ENCODE measurements at regions not wholly inside any gene's neighbourhood (a gene's known extent, or its start where the extent isn't known, plus 50 kb on each side); places are given as distances from the start of the nearest gene placed in this dataset.

DNA sequence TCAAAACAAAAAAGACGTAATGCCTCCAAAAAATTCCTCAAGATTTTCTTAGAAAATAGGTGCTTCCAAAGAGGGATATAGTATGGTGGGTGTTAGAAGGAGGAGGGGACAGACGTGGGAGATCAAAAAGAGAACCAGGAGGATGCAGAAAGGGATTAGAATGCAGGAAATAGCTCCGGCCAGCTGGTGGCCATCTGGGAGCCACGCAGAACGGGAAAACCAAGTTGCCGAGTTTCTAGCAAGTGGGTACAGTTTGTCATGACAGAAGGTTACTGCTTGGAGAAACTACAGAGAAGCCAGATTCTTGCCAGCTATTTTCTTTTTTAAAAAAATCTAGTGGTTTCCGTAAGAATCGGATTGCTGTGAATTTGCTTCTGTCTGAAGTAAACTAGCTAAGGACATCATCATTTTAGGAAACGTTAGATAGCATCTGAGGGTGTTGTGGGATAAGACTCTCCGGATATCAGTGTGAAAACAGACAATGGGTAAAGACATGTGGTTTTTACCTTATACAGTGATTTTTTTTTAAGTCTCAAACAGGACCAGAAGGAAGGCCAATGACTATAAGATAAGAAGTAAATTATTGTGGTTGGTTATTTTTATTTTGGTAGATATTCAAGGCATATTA, 104.9 kb downstream of the HSPH1 start:
- intact Hi-C loops (cut with DNase I): no loop called here

GRCh38 chr13:31055589-31055988, 106.1 kb downstream of the HSPH1 start:
- 88% methylated on average over 5 of the region's 5 CpGs for WGBS

More for the DNA sequence above, 104.9 kb downstream of the HSPH1 start:
- Histone ChIP-seq H3K9me3 (no peaks in the 10 kb centered on the region), H3K4me1 (no peaks in the 10 kb centered on the region), H3K27me3 (no peaks in the 10 kb centered on the region), H3K4me3 (no peak overlapping the region), H3K36me3 (no peaks in the 10 kb centered on the region), H3K27ac (replicated peaks in 1 of 4) (no peak overlapping the region)
- 49% methylated on average over 10 of the region's 10 CpGs for WGBS
- TF ChIP-seq POLR2AphosphoS5 (IDR thresholded peaks at IDR 0.05) (no peak), EP300 (IDR thresholded peaks at IDR 0.05) (no peak), POLR2A (IDR thresholded peaks at IDR 0.05; ENCODE audit: low read depth) (no peak)
- TF ChIP-seq, protein P1, sequence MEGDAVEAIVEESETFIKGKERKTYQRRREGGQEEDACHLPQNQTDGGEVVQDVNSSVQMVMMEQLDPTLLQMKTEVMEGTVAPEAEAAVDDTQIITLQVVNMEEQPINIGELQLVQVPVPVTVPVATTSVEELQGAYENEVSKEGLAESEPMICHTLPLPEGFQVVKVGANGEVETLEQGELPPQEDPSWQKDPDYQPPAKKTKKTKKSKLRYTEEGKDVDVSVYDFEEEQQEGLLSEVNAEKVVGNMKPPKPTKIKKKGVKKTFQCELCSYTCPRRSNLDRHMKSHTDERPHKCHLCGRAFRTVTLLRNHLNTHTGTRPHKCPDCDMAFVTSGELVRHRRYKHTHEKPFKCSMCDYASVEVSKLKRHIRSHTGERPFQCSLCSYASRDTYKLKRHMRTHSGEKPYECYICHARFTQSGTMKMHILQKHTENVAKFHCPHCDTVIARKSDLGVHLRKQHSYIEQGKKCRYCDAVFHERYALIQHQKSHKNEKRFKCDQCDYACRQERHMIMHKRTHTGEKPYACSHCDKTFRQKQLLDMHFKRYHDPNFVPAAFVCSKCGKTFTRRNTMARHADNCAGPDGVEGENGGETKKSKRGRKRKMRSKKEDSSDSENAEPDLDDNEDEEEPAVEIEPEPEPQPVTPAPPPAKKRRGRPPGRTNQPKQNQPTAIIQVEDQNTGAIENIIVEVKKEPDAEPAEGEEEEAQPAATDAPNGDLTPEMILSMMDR (IDR thresholded peaks at IDR 0.05): no peak
- no peak for DNase-seq (ENCODE audit: extremely low spot score)

DNA sequence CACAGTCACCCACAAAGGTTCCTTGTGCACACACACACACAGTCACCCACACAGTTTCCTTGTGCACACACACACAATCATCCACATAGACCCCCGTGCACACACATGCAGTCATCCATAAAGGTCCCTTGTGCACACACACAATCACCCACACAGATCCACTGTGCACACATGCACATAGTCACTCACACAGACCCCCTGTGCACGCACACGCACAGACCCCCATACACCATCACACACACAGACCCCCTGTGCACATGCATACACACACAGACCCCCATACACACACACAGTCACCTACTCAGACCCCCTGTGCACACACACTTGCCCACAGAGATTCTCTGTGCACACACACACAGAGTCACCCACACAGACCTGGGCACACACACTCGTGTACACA, 107.1 kb downstream of the HSPH1 start:
- DNase-seq (ENCODE audit: extremely low spot score): no peak
- Histone ChIP-seq H3K27ac (replicated peaks in 1 of 4) (no peak overlapping the region), H3K9me3 (no peaks in the 10 kb centered on the region), H3K36me3 (no peaks in the 10 kb centered on the region), H3K4me1 (no peaks in the 10 kb centered on the region), H3K27me3 (no peaks in the 10 kb centered on the region), H3K4me3 (no peak overlapping the region)
- intact Hi-C loops (cut with DNase I): no loop called here
- TF ChIP-seq, protein P1 (IDR thresholded peaks at IDR 0.05): no peak
- TF ChIP-seq EP300 (IDR thresholded peaks at IDR 0.05) (no peak), POLR2AphosphoS5 (IDR thresholded peaks at IDR 0.05) (no peak), POLR2A (IDR thresholded peaks at IDR 0.05; ENCODE audit: low read depth) (no peak)
- 94% methylated on average over 4 of the region's 4 CpGs for WGBS

More at GRCh38 chr13:31055589-31055988, 106.1 kb downstream of the HSPH1 start:
- Histone ChIP-seq H3K9me3 (no peaks in the 10 kb centered on the region), H3K27ac (replicated peaks in 1 of 4) (no peak overlapping the region), H3K27me3 (no peaks in the 10 kb centered on the region), H3K4me1 (no peaks in the 10 kb centered on the region), H3K36me3 (no peaks in the 10 kb centered on the region), H3K4me3 (no peak overlapping the region)
- no peak for DNase-seq (ENCODE audit: extremely low spot score)
- intact Hi-C loops (cut with DNase I): no loop called here
- TF ChIP-seq, protein P1 (IDR thresholded peaks at IDR 0.05): no peak
- TF ChIP-seq POLR2AphosphoS5 (IDR thresholded peaks at IDR 0.05) (no peak), EP300 (IDR thresholded peaks at IDR 0.05) (no peak), POLR2A (IDR thresholded peaks at IDR 0.05; ENCODE audit: low read depth) (no peak)

GRCh38 chr13:31053896-31054295, 107.8 kb downstream of the HSPH1 start:
- intact Hi-C loops (cut with DNase I): no loop called here
- Histone ChIP-seq H3K36me3 (no peaks in the 10 kb centered on the region), H3K4me1 (no peaks in the 10 kb centered on the region), H3K27ac (replicated peaks in 1 of 4) (no peak overlapping the region), H3K27me3 (no peaks in the 10 kb centered on the region), H3K9me3 (no peaks in the 10 kb centered on the region), H3K4me3 (no peak overlapping the region)
- TF ChIP-seq POLR2A (IDR thresholded peaks at IDR 0.05; ENCODE audit: low read depth) (no peak), POLR2AphosphoS5 (IDR thresholded peaks at IDR 0.05) (no peak), EP300 (IDR thresholded peaks at IDR 0.05) (no peak)
- TF ChIP-seq, protein P1 (IDR thresholded peaks at IDR 0.05): no peak
- DNase-seq (ENCODE audit: extremely low spot score): no peak
- 85% methylated on average over 6 of the region's 6 CpGs for WGBS

DNA sequence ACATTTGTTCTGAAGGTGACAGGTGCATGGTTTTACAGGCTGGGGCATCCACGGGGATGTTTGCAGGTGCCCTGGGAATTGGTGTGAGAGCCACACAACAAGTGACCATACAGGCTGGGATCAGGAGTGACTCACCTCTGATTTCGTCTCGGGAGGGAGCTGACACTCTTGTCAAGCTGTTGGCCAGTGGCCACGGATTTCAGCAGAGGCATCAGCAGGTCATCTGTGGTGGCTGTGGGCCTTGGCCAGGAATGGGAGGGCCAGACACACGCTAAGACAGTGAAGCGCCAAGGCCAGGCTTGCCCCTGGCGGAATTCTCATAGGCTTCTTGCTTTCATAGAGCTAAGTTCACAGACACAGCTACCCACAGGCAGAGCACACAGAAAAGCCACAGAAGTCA, 108.6 kb downstream of the HSPH1 start:
- intact Hi-C loops (cut with DNase I): no loop called here
- TF ChIP-seq, protein P1 (IDR thresholded peaks at IDR 0.05): no peak
- TF ChIP-seq POLR2A (IDR thresholded peaks at IDR 0.05; ENCODE audit: low read depth): no peak
- Histone ChIP-seq H3K27ac (replicated peaks in 1 of 4) (no peak overlapping the region), H3K27me3 (no peaks in the 10 kb centered on the region), H3K36me3 (no peaks in the 10 kb centered on the region), H3K4me3 (no peak overlapping the region), H3K9me3 (no peaks in the 10 kb centered on the region), H3K4me1 (no peaks in the 10 kb centered on the region)
- DNase-seq (ENCODE audit: extremely low spot score): no peak
- WGBS: 55% methylated on average over 4 of the region's 7 CpGs

Data from esophagus muscularis mucosa (tissue), 4 donors.